ENCODE measurements at regions not wholly inside any gene's neighbourhood (a gene's known extent, or its start where the extent isn't known, plus 50 kb on each side); places are given as distances from the start of the nearest gene placed in this dataset.
A peak's percentile ranks its signal among the peaks of the same experiment; 100 is the strongest.

GRCh38 chr7:33824911-33825459 lies 80.4 kb upstream of the BMPER start:
- DNase-seq (ENCODE audit: low read depth, low spot score) = no peak
- no peak for TF ChIP-seq CTCF (IDR thresholded peaks at IDR 0.05; ENCODE audit: low read depth, low read length)
- H3K4me3 ChIP-seq (ENCODE audit: low read depth, low read length) = no peak overlapping the region
- in situ Hi-C loops (cut with HindIII; ENCODE audit: low sequenced_read_pairs) = no loop called here

DNA sequence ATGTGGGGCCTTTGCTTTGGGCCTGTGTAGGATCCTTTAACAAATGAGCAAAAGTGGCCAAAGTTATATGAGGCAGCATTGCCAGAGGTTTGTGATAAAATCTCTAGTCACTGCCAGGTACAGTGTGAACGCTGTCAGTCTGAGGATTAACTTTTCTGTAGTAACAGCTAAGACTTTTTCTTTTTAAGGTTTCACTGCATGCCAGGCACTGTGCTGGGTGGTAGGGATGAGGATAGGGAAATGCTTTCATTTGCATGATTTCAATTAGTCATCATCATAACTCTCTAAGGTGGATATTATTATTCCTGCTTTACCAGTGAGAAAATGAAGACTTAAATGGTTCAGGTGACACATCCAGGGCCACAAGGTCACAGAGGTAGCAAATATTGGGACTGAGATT lies 79.7 kb upstream of the BMPER start:
- in situ Hi-C loops (cut with HindIII; ENCODE audit: low sequenced_read_pairs) = no loop called here
- no peak for TF ChIP-seq CTCF (IDR thresholded peaks at IDR 0.05; ENCODE audit: low read depth, low read length)
- no peak overlapping the region for H3K4me3 ChIP-seq (ENCODE audit: low read depth, low read length)
- no peak for DNase-seq (ENCODE audit: low read depth, low spot score)

GRCh38 chr7:33829536-33829935 lies 75.8 kb upstream of the BMPER start:
- TF ChIP-seq CTCF (IDR thresholded peaks at IDR 0.05; ENCODE audit: low read depth, low read length) = no peak
- H3K4me3 ChIP-seq (ENCODE audit: low read depth, low read length) = no peak overlapping the region
- no peak for DNase-seq (ENCODE audit: low read depth, low spot score)
- in situ Hi-C loops (cut with HindIII; ENCODE audit: low sequenced_read_pairs) = no loop called here

- no peak overlapping the region for H3K4me3 ChIP-seq (ENCODE audit: low read depth, low read length)
- in situ Hi-C loops (cut with HindIII; ENCODE audit: low sequenced_read_pairs) = no loop called here
- no peak for TF ChIP-seq CTCF (IDR thresholded peaks at IDR 0.05; ENCODE audit: low read depth, low read length)
- no peak for DNase-seq (ENCODE audit: low read depth, low spot score)
These were observed 73.8 kb upstream of the BMPER start for GRCh38 chr7:33831389-33832141.

DNA sequence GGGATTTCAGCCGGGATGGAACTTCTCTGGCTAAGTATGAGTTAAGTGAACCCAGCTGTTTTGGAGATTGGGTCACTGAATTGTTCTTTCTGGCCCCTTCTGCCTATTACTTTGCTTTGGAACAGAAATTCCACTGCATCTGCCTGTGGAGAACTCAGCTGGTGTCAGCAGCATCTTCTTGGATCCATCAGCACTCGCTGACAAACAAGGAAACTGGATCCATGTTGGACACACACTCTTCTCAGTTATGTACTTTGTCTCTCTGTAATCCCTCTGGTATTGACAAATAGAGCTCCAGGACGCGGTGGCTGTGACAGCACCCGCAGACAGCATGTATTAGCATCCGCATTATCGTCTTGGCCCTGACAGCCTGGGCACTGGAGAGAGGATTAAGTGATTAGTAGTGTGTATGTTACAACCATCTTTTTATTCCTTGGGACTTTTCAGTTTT lies 73.0 kb upstream of the BMPER start:
- no peak overlapping the region for H3K4me3 ChIP-seq (ENCODE audit: low read depth, low read length)
- no peak for DNase-seq (ENCODE audit: low read depth, low spot score)
- no peak for TF ChIP-seq CTCF (IDR thresholded peaks at IDR 0.05; ENCODE audit: low read depth, low read length)
- in situ Hi-C loops (cut with HindIII; ENCODE audit: low sequenced_read_pairs) = no loop called here

GRCh38 chr7:33836797-33837355 lies 68.5 kb upstream of the BMPER start:
- TF ChIP-seq CTCF (IDR thresholded peaks at IDR 0.05; ENCODE audit: low read depth, low read length) = peak; percentile 28
- H3K4me3 ChIP-seq (ENCODE audit: low read depth, low read length) = no peak overlapping the region
- no peak for DNase-seq (ENCODE audit: low read depth, low spot score)
- in situ Hi-C loops (cut with HindIII; ENCODE audit: low sequenced_read_pairs) = no loop called here

Data from astrocyte of the spinal cord (primary cell).